Heart left ventricle (tissue), 13 donors: ENCODE measurements at regions not wholly inside any gene's neighbourhood (a gene's known extent, or its start where the extent isn't known, plus 50 kb on each side); places are given as distances from the start of the nearest gene placed in this dataset.

Experiments
- POLR2A ChIP-seq, 2 donors: fragments of 450-650 bp; IDR thresholded peaks; one replicate each; pipeline ENCODE4 v1.6.1; 2017; ENCODE audit warnings: antibody characterized with exemption in 2 of 2, mild to moderate bottlenecking in 2 of 2, moderate library complexity in 2 of 2
- TF ChIP-seq, protein P1 (sequence below), 12 donors: fragments of 200-600 bp; sonication (generic) in 4 of 12; IDR thresholded peaks; one replicate each; pipeline versions ENCODE4 v1.5.0 to v1.8.0; 2018 to 2022; ENCODE audit warnings: antibody characterized with exemption in 12 of 12, mild to moderate bottlenecking in 5 of 12
- donor health status: ischemic (EF 13 %, LVEDD 7.1; RV severe dilation, severe dysfunction).
- donor health status: DM: no; HTN: yes; CAD: no.
- donor health status: DM: no; HTN: no; CAD: no.
- donor health status: ischemic (EF 25% LVEDD 6.9; RV normal size, moderate dysfunction).
- donor health status: ischemic (EF 25% LVEDD 5.7; RV mildly dilated, moderate dysfunction).
- donor health status: ischemic (EF 35%, LVEDD 5.7; RV mildly dilated, moderate dysfunction).
- donor health status: nonischemic (EF 11% LVEDD 7.7; RV severe dilation, severe dysfunction).
- donor health status: DM: yes; HTN: yes; CAD: no.
- donor health status: PGD.
- donor health status: ischemic (EF 29% LVEDD 5.4; RV normal size, mild dysfunction).
- donor health status: nonischemic (EF 23%, LVEDD 6.1; RV moderate dilation, normal function).

DNA sequence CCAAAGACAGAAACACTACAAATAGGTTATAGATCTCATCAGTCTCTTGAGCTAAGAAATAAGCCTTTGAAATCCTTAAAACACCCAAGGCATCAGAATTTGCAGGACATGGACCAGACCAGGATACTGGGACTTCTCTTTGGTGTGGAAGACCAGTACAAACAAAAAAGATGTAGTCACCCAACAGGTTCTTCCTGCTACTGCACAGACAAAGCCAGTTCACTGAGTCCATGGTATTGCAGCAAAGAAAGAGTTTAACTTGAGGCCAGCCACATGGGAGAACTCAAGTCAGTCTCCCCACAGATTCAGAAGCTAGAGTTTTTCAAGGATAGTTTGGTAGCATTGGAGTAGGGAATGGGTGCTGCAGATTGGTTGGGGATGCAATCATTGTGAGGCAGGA is 169.6 kb upstream of the NDUFV2 start:
- TF ChIP-seq, protein P1, sequence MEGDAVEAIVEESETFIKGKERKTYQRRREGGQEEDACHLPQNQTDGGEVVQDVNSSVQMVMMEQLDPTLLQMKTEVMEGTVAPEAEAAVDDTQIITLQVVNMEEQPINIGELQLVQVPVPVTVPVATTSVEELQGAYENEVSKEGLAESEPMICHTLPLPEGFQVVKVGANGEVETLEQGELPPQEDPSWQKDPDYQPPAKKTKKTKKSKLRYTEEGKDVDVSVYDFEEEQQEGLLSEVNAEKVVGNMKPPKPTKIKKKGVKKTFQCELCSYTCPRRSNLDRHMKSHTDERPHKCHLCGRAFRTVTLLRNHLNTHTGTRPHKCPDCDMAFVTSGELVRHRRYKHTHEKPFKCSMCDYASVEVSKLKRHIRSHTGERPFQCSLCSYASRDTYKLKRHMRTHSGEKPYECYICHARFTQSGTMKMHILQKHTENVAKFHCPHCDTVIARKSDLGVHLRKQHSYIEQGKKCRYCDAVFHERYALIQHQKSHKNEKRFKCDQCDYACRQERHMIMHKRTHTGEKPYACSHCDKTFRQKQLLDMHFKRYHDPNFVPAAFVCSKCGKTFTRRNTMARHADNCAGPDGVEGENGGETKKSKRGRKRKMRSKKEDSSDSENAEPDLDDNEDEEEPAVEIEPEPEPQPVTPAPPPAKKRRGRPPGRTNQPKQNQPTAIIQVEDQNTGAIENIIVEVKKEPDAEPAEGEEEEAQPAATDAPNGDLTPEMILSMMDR (IDR thresholded peaks at IDR 0.05), result no peak
- TF ChIP-seq POLR2A (IDR thresholded peaks at IDR 0.05), result no peak
